H1 (cell line): ENCODE measurements at regions not wholly inside any gene's neighbourhood (a gene's known extent, or its start where the extent isn't known, plus 50 kb on each side); places are given as distances from the start of the nearest gene placed in this dataset.

ENCODE experiments used
- CTCF ChIA-PET: fragments of 300-600 bp; sonication (Branson Sonifier 250); formaldehyde crosslinking; loops from one replicate; lab custom pipeline; 2021; ENCODE audit not compliant: partially characterized antibody; lab: Charles Lee
- POLR2A ChIA-PET: fragments of 300-600 bp; sonication (Branson Sonifier 250); formaldehyde crosslinking; loops from one replicate; lab custom pipeline; 2021; ENCODE audit warnings: inconsistent platforms; ENCODE audit not compliant: partially characterized antibody; lab: Charles Lee
- DNase-seq, 2 experiments: peaks; one replicate each; pipeline versions ENCODE4 v3.0.0 to v3.0.0-alpha.2; 2010 to 2022; ENCODE audit warnings: low spot score in 2 of 2, low read depth in 1 of 2, mixed read lengths in 1 of 2
- FAIRE-seq: peaks from 2 replicates; lab custom pipeline; 2011; peaks lifted over from hg19 to GRCh38; lab: Jason Lieb, UNC
- H2AFZ ChIP-seq: 2 replicates; pipeline ENCODE4 v1.8.1; 2012; ENCODE audit warnings: low read length, inconsistent platforms
- H2AK5ac ChIP-seq: 2 replicates; pipeline ENCODE4 v1.6.1; 2013; ENCODE audit warnings: low read depth, low read length
- H2BK120ac ChIP-seq: replicated peaks from 2 replicates; pipeline ENCODE3; 2013; ENCODE audit warnings: low read depth, low read length, inconsistent platforms
- H2BK12ac ChIP-seq: 2 replicates; pipeline ENCODE4 v1.6.1; 2013; ENCODE audit warnings: low read depth, low read length
- H2BK15ac ChIP-seq: 2 replicates; pipeline ENCODE4 v1.6.1; 2013; ENCODE audit warnings: low read length
- H2BK20ac ChIP-seq: 2 replicates; pipeline ENCODE4 v1.6.1; 2013; ENCODE audit warnings: low read length
- H2BK5ac ChIP-seq: 2 replicates; pipeline ENCODE4 v1.6.1; 2013; ENCODE audit warnings: low read depth, low read length
- H3K14ac ChIP-seq: 2 replicates; pipeline ENCODE4 v1.6.1; 2013; ENCODE audit warnings: inconsistent platforms; ENCODE audit not compliant: insufficient read length
- H3K18ac ChIP-seq: 2 replicates; pipeline ENCODE4 v1.6.1; 2013; ENCODE audit warnings: low read length; ENCODE audit errors: extremely low read depth
- H3K23ac ChIP-seq: 2 replicates; pipeline ENCODE4 v1.6.1; 2013; ENCODE audit warnings: inconsistent platforms; ENCODE audit not compliant: insufficient read length
- H3K23me2 ChIP-seq: 2 replicates; pipeline ENCODE4 v1.6.1; 2013; ENCODE audit warnings: low read depth, low read length
- H3K27ac ChIP-seq: 2 replicates; pipeline ENCODE4 v1.6.1; 2011; ENCODE audit warnings: low read depth, low read length, inconsistent platforms
- H3K27me3 ChIP-seq, 4 experiments: replicated peaks in 1 of 4; 1 replicate in 1 of 4; 2 replicates in 3 of 4; pipeline versions ENCODE4 v1.6.1 to v1.8.1; 2011 to 2013; ENCODE audit warnings: low read length in 3 of 4, mild to moderate bottlenecking in 3 of 4, inconsistent platforms in 2 of 4, mixed read lengths in 2 of 4, moderate library complexity in 1 of 4; ENCODE audit not compliant: control insufficient read depth in 3 of 4, insufficient read depth in 3 of 4; ENCODE audit errors: extremely low read depth in 1 of 4
- H3K36me3 ChIP-seq, 4 experiments: 2 replicates each; pipeline versions ENCODE4 v1.6.1 to v1.8.1; 2011 to 2013; ENCODE audit warnings: mild to moderate bottlenecking in 4 of 4, low read length in 3 of 4, moderate library complexity in 2 of 4, control low read depth in 1 of 4, inconsistent platforms in 1 of 4; ENCODE audit not compliant: insufficient read depth in 4 of 4, control insufficient read depth in 2 of 4
- H3K4ac ChIP-seq: replicated peaks from 2 replicates; pipeline ENCODE3; 2013; ENCODE audit warnings: low read length, low read depth, mixed read lengths, inconsistent platforms; ENCODE audit not compliant: insufficient read length
- H3K4me1 ChIP-seq, 4 experiments: replicated peaks in 1 of 4; 1 replicate in 1 of 4; 2 replicates in 3 of 4; pipeline versions ENCODE4 v1.6.1 to v1.8.1; 2011 to 2013; ENCODE audit warnings: low read length in 3 of 4, inconsistent platforms in 2 of 4, mixed read lengths in 1 of 4; ENCODE audit not compliant: insufficient read depth in 4 of 4, control insufficient read depth in 3 of 4
- H3K4me2 ChIP-seq, 2 experiments: 2 replicates each; pipeline versions ENCODE4 v1.6.1 to v1.8.1; 2011 to 2013; ENCODE audit warnings: low read depth in 2 of 2, low read length in 2 of 2, control low read depth in 1 of 2, inconsistent platforms in 1 of 2, mild to moderate bottlenecking in 1 of 2; ENCODE audit not compliant: insufficient read depth in 1 of 2
- H3K4me3 ChIP-seq, 4 experiments: fragments of 200-600, 300-600 bp in 1 of 4; sonication (generic), shearing (Covaris generic), sonication (Bioruptor Twin) in 1 of 4; 2 replicates each; pipeline versions ENCODE4 v1.5.1 to v1.8.1; 2011 to 2016; ENCODE audit warnings: low read length in 4 of 4, low read depth in 3 of 4, control low read depth in 2 of 4, inconsistent platforms in 2 of 4, mild to moderate bottlenecking in 2 of 4, mixed read lengths in 1 of 4, moderate library complexity in 1 of 4; ENCODE audit not compliant: insufficient read depth in 2 of 4; ENCODE audit errors: extremely low read depth in 1 of 4
- H3K56ac ChIP-seq: replicated peaks from 2 replicates; pipeline ENCODE3; 2013; ENCODE audit warnings: low read depth, mild to moderate bottlenecking, mixed read lengths, low read length, inconsistent platforms; ENCODE audit not compliant: insufficient read length
- H3K79me1 ChIP-seq: 2 replicates; pipeline ENCODE4 v1.6.1; 2013; ENCODE audit warnings: low read depth, low read length, control low read depth
- H3K79me2 ChIP-seq, 2 experiments: 2 replicates each; pipeline versions ENCODE4 v1.6.1 to v1.8.1; 2012 to 2013; ENCODE audit warnings: low read length in 2 of 2, mild to moderate bottlenecking in 2 of 2, inconsistent platforms in 1 of 2; ENCODE audit not compliant: insufficient read depth in 2 of 2, control insufficient read depth in 1 of 2
- H3K9ac ChIP-seq, 4 experiments: replicated peaks in 1 of 4; 1 replicate in 1 of 4; 2 replicates in 3 of 4; pipeline versions ENCODE4 v1.6.1 to v1.8.1; 2011 to 2013; ENCODE audit warnings: low read depth in 3 of 4, low read length in 3 of 4, control low read depth in 2 of 4, mild to moderate bottlenecking in 2 of 4, moderate library complexity in 2 of 4, inconsistent platforms in 1 of 4; ENCODE audit errors: extremely low read depth in 1 of 4
- H3K9me3 ChIP-seq, 2 experiments: 2 replicates each; pipeline versions ENCODE4 v1.6.1 to v1.8.1; 2012 to 2013; ENCODE audit warnings: mild to moderate bottlenecking in 2 of 2, moderate library complexity in 2 of 2, control low read depth in 1 of 2, inconsistent platforms in 1 of 2, low read depth in 1 of 2, low read length in 1 of 2, mixed read lengths in 1 of 2; ENCODE audit not compliant: insufficient read depth in 2 of 2
- H4K20me1 ChIP-seq, 2 experiments: replicated peaks in 1 of 2; 2 replicates each; pipeline versions ENCODE3 to v1.8.1; 2011 to 2013; ENCODE audit warnings: inconsistent platforms in 2 of 2, low read length in 2 of 2, mild to moderate bottlenecking in 1 of 2; ENCODE audit not compliant: insufficient read depth in 2 of 2, control insufficient read depth in 1 of 2
- H4K5ac ChIP-seq: 2 replicates; pipeline ENCODE4 v1.6.1; 2013; ENCODE audit warnings: low read length, low read depth, mixed read lengths, inconsistent platforms; ENCODE audit not compliant: insufficient read length
- H4K8ac ChIP-seq: 2 replicates; pipeline ENCODE4 v1.8.0; 2013; ENCODE audit warnings: mild to moderate bottlenecking, moderate library complexity, low read length, inconsistent platforms; ENCODE audit not compliant: insufficient read depth; ENCODE audit errors: extremely low read depth
- H4K91ac ChIP-seq: replicated peaks from 2 replicates; pipeline ENCODE3; 2013; ENCODE audit warnings: low read length, mixed read lengths, inconsistent platforms; ENCODE audit not compliant: insufficient read length
- BRCA1 ChIP-seq: IDR thresholded peaks from 2 replicates; pipeline ENCODE4 v1.6.1; 2012; ENCODE audit warnings: low read depth, low read length, improper control_type of control experiment
- HDAC6 ChIP-seq: IDR thresholded peaks from one replicate; pipeline ENCODE4 v1.7.1; 2012; ENCODE audit warnings: low read depth, mild to moderate bottlenecking, inconsistent platforms, low read length, moderate library complexity
- KDM5A ChIP-seq: fragments of 200-600 bp; IDR thresholded peaks from 2 replicates; pipeline ENCODE4 v1.7.1; 2012; ENCODE audit warnings: mild to moderate bottlenecking, low read length, inconsistent platforms, mixed read lengths
- RNF2 ChIP-seq: fragments of 200-900, 300-1000 bp; sonication (generic); IDR thresholded peaks from 2 replicates; pipeline ENCODE4 v1.7.1; 2016; ENCODE audit warnings: borderline replicate concordance, low read depth, mild to moderate bottlenecking, antibody characterized with exemption, low read length; ENCODE audit not compliant: poor library complexity, severe bottlenecking; ENCODE audit errors: missing control alignments
- SAP30 ChIP-seq: fragments of 300-600 bp; sonication (generic); IDR thresholded peaks from 2 replicates; pipeline ENCODE4 v1.7.1; 2012; ENCODE audit warnings: low read length, moderate library complexity, mild to moderate bottlenecking, inconsistent platforms; ENCODE audit not compliant: insufficient read depth, insufficient replicate concordance
- WGBS, 2 experiments: shearing (Covaris generic) in 1 of 2; methylation state at CpG; one replicate each; pipeline versions ENCODE4 v1.1.6 to v1.1.7; 2013 to 2015; ENCODE audit warnings: low lambda C conversion rate in 2 of 2, mixed read lengths in 2 of 2, inconsistent platforms in 1 of 2, low coverage in 1 of 2, missing lambda C conversion rate in 1 of 2; ENCODE audit not compliant: insufficient replicate concordance in 2 of 2, insufficient coverage in 1 of 2, insufficient read length in 1 of 2; ENCODE audit errors: extremely low coverage in 1 of 2, missing lambda C conversion rate in 1 of 2; 5-methylcytosine and 5-hydroxymethylcytosine counted together

GRCh38 chr12:75945581-75945980 is 86.0 kb downstream of the PHLDA1 start:
- Histone ChIP-seq H2BK120ac (peak overlapping the region; percentile 93), H2AK5ac (no peak overlapping the region), H3K23me2 (no peaks in the 10 kb centered on the region), H3K4me2 (no peak overlapping the region), H3K56ac (no peak overlapping the region), H4K5ac (no peak overlapping the region), H3K23ac (no peak overlapping the region), H4K91ac (no peak overlapping the region), H2BK12ac (0 out of 2 replicates have a peak overlapping the region, but pooled peaks have one; percentile 52), H2BK5ac (peak overlapping the region; percentile 57; the same call in 1 of the 2 replicates), H3K27me3 (no peaks in the 10 kb centered on the region), H3K14ac (no peak overlapping the region), H4K20me1 (no peaks in the 10 kb centered on the region), H3K9me3 (peaks cover 1 to 9% of the 10 kb centered on the region in 2 experiments; a peak in 2 of 4 replicates), H2BK15ac (no peak overlapping the region), H3K9ac (no peak overlapping the region), H2BK20ac (no peak overlapping the region), H3K4ac (no peak overlapping the region), H3K36me3 (0 out of 8 replicates have a peak, but pooled peaks cover 0 to 2% (median 0%) of the 10 kb centered on the region in 4 experiments), H3K79me1 (no peaks in the 10 kb centered on the region), H3K27ac (no peak overlapping the region), H3K4me3 (no peak overlapping the region), H2AFZ (no peak overlapping the region), H3K18ac (peak overlapping the region; percentile 65; the same call in 1 of the 2 replicates), H3K4me1 (peaks cover 0 to 15% (median 6%) of the 10 kb centered on the region in 4 experiments; a peak in 4 of 7 replicates), H4K8ac (no peak overlapping the region), H3K79me2 (no peaks in the 10 kb centered on the region)
- ChIA-PET POLR2A (interaction anchor here (0.8 to 0.9 kb wide), 2 partner anchors 17 to 87 kb away, joined by 3 read pairs; no protein-coding TSS in a partner anchor), CTCF (no interaction called here)
- no peak for DNase-seq
- no peak for FAIRE-seq
- 95% methylated on average over 4 of the region's 4 CpGs; no CpG with 5 or more reads in 1 of the 2 experiments for WGBS, 2 experiments
- TF ChIP-seq BRCA1 (no peak), SAP30 (no peak), KDM5A (no peak), HDAC6 (no peak), RNF2 (no peak)
